ENCODE measurements at regions not wholly inside any gene's neighbourhood (a gene's known extent, or its start where the extent isn't known, plus 50 kb on each side); places are given as distances from the start of the nearest gene placed in this dataset.
"Not testable (repeated sequence)": the region's sequence is repeated elsewhere in the genome, so short reads cannot be mapped to it uniquely, and the experiment has no call there.

DNA sequence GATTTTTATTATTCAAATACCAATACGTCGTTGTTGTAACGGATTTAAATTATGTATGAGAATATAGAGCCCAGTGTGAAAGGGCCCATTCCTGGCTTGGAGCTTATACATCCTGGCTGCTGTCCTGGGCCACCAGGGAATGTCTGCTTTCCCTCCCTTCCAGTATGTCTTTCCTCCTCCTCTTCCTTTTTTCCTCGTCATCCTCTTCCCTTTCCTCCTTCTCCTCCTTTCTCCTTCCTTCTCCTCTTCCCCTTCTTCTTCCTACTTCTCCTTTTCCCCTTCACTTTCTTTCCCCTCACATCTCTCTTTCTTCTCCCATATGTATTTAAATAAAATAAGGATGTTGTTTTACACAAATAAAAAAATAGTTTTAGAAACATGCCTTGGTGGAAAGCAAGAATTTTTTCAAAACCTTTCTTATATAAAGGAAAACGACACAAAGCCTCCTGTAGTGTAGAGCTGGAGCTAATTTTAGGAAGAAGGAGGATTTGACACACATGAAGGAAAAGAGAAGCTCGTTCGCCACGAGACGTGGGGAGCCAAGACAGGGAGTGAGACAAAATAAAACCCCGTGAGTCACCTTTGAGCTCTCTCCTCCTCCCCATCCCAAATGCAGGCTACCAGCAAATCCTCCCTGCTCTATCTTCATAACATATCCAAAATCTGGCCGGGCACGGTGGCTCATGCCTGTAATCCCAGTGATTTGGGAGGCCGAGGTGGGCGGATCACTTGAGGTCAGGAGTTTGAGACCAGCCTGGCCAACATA lies 301.1 kb upstream of the LYZL1 start:
- DNase-seq (ENCODE audit: low read depth) = no peak

DNA sequence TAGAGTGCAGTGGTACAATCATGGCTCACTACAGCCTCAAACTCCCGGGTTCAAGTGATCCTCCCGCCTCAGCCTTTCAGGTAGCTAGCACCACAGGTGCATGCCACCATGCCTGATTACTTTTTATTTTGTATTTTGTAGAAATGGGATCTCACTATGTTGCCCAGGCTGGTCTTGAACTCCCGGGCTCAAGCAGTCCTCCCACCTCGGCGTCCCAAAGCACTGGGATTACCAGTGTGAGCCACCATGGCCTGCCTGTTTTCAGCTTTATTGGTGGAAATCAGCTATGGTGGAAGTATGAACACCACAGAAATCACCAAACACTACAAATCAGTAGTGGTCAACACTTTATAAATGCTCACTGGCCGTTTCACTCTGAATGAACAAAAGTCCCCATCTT lies 299.9 kb upstream of the LYZL1 start:
- DNase-seq (ENCODE audit: low read depth) = no peak

DNA sequence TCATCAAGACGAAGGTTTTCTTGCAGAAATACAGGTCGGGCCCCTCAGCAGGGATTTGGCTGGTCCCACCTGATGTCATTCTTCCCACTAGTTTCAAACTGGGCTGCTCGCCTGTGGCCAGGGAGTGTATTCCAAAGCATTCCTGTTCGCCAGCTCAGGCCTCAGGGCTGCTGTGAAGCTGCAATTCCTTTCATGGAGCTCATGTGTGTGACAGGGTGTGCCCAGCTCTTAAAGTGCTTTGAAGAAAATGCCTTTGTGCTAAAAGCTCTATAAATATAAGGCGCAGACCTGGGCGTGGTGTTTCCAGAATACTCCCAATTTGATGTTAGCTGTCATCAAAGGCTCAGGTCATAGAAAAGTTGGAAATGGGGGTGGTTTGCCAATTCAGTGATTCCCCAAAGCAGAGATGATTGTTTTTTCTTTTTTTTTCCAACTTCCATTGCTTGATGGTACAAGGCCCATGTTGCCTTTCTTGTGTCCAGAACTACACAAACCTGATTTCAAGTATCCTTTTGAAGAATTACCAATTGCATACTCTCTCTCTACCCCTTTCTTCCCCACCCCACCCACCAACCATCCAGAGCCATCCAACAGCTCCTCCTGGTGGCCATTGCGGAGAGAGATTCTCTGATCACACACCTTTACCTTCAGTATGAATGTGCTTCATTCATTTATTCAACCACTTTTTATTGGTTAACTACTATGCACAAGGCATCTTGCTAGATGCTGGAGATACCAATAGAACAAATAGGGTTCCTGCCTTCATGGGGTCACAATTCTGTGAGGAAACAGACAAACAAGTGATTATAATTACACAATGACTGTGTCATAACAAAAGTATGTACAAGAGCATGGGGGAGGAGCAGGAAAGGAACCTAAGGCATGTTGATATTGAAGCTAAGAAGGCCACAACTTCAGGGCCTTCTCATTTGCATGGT lies 297.3 kb upstream of the LYZL1 start:
- peak; percentile 49 for DNase-seq (ENCODE audit: low read depth)

DNA sequence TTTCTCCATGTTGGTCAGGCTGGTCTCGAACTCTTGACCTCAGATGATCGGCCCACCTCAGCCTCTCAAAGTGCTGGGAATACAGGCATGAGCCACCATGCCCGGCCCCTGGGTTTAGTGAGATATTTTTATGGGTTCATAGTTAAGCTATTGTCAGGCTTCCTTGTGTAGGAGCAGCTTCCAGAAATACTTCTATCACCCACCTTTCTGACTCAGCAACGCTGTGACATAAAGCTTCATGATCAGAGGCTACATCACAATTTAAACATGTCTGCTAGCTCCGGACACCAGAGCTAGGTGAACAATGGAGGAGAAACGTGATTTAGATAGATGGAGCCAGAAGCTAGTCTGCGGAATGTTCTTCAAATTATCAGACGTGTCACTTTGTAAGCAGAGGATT lies 295.8 kb upstream of the LYZL1 start:
- DNase-seq (ENCODE audit: low read depth) = no peak

DNA sequence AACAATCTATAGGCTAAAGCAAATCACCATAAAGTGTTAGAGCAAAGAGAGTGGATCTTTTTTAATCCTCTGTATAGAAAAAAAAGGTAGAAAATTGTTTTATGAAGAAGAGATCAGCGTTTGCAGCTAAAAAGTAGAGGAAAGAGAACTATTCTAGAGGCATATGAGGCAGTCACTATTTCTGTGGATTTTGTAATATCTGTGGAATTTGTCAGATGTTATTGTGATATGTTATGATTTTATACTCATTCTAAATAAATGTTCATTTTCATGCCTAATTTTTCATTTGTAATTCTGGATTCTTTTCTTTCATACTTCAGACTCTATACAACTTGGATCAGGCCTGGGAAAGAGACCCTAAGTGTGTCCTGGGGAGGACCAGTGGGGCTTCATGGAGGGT lies 295.0 kb upstream of the LYZL1 start:
- no peak for DNase-seq (ENCODE audit: low read depth)

DNA sequence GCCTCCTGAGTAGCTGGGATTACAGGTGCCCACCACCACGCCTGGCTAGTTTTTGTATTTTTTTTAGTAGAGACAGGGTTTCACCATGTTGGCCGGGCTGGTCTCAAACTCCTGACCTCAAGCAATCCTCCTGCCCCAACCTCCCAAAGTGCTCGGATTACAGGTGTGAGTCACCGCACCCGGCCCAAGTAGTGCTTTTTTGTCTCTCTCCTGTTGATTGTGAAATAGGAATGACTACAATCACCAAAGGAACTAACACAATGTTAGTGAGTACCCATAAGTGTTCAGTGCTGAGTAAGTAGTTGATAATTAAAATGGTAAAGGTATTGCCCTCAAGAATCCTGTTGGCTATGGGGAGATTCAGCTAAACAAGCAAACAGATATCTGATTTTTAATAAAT lies 294.1 kb upstream of the LYZL1 start:
- peak; percentile 19 for DNase-seq (ENCODE audit: low read depth)

DNA sequence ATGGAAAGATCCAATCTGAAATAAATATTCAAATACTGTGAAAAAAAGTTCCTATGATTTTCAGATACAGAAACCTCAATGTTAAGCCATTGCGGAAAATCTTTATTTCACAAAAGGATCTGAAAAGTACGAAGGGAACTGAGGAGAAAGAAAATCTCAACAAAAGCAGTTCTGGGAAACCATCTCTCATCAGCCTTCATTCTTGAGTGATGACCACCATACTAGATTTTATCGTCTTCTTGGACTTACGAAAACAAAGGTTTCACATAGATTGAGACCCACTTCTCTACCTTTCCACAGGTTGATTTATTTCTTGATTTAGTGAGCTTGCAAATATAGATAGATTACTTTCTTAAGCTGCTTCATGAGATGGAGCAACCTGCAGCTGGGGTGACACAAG lies 293.4 kb upstream of the LYZL1 start:
- no peak for DNase-seq (ENCODE audit: low read depth)

DNA sequence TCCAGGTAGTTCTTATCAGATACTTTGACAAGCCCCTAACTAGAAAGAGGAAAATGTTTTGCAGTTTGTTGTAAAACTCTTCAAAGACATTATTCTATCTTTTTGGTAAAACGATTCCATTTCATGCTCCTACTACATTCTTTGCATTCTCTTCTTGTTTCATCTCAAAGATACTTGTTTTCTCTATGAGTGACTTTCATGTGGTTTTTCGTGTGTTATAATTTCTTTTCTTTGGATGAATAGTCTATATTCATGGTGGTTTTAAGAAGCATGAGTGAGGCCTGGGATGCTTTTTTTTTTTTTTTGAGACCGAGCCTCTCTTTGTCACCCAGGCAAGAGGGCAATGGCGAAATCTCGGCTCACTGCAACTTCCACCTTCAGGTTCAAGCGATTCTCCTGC lies 292.5 kb upstream of the LYZL1 start:
- no peak for DNase-seq (ENCODE audit: low read depth)

DNA sequence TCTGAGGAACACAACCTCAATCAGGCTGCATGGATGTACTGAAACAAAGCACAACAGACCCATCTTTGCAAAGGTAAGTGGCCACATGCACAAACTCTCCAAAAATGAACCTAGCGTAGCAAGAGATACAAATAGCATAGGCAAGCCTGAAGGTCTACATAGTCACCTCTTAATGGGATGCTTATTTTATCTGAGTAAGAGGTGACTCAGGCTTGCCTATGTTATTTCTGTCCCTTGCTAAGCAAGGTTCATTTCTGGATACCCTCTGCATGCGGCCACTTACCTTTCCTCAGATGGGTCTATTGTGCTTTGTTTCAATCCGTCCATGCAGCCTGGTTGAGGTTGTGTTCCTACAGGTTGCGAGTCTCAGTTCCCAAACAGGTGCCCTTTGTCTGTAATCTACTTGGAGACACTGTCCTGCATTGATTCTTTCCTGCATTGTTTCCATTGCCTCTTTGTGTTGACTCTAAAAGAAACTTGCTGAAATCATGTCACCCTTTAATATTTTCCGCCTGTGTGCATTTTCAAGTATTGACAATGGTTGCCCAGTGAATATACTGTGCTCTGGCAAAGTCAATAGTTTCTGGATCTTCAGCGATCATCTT lies 291.8 kb upstream of the LYZL1 start:
- no peak for DNase-seq (ENCODE audit: low read depth)

DNA sequence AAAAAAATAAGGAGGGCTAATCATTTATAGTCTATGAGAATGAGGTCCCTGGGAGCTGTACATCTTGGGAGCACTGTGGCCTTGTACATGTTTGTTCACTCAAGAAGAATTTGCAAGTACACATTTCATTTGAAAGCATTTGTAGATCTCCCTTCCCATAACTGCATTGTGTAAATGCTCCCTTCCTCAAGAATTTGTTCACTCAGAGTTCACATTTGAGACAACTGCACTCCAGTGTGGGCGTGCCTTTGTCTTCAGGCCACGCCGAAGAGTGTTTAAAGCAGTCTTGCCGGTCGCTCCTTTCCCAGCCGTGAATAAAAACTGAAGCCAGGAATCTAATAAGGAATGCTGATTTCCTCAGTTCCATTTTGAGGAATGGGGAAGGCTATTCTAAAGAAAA lies 291.1 kb upstream of the LYZL1 start:
- DNase-seq (ENCODE audit: low read depth) = no peak

DNA sequence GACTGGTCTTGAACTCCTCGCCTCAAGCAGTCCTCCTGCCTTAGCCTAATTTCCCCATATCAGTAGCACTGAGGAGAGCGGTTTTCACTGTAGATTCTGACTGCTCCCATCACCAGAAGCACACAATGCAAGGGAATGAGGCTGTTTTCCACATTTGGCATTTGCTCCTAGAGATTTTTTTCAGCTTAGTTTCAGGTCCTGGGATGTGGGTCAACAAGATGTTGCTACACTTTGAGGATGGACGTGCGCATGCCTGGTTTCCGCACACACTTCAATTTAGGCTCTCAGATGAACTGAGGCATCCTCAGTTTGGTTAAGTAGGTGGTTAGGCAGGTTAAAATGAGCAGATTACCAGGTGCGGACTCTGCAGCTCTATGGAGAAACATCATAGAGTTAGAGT lies 287.1 kb upstream of the LYZL1 start:
- DNase-seq (ENCODE audit: low read depth) = no peak

DNA sequence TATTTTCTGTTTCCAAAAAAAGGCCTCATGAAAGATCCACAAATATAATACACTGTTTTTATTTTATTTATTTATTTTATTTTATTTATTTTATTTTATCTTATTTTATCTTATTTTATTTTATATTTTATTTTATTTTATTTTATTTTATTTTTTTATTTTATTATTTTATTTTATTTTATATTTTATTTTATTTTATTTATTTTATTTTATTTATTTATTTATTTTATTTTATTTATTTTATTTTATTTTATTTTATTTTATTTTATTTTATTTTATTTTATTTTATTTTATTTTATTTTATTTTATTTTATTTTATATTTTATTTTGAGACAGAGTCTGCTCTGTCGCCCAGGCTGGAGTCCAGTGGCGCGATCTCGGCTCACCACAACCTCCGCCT lies 285.9 kb upstream of the LYZL1 start:
- not testable (repeated sequence) for DNase-seq (ENCODE audit: low read depth)

DNA sequence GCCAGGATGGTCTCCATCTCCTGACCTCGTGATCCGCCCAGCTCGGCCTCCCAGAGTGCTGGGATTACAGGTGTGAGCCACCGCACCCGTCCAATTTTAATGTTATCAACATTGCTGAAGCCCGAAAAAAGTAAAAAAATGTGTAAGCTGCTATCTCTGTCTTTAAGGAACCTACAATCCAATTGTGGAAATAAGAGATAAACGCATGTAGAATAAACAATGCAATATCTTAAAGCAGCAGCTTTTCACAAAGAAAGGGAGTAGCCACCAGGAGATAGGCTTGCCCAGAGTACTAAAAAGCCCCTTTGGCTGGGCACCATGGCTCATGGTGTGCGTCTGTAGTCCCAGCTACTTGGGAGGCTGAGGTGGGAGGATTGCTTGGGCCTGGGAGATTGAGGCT lies 282.9 kb upstream of the LYZL1 start:
- DNase-seq (ENCODE audit: low read depth) = no peak

DNA sequence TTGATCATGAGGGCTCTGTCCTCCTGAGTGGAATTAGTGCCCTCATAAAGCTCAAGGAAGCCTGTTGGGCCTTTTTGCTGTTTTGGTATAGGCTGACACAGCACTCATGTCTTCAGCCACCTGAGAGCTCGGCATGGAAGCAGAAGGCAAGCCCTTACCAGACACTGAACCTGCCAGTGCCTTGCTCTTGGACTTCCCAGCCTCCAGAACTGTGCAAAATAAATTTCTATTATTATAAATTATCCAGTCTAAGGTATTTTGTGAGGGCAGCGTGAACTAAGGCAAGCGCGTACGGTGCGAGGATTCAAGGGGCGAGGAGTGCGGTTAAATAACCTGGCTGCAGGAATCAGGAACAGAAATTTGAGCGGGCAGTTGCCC lies 281.5 kb upstream of the LYZL1 start:
- no peak for DNase-seq (ENCODE audit: low read depth)

DNA sequence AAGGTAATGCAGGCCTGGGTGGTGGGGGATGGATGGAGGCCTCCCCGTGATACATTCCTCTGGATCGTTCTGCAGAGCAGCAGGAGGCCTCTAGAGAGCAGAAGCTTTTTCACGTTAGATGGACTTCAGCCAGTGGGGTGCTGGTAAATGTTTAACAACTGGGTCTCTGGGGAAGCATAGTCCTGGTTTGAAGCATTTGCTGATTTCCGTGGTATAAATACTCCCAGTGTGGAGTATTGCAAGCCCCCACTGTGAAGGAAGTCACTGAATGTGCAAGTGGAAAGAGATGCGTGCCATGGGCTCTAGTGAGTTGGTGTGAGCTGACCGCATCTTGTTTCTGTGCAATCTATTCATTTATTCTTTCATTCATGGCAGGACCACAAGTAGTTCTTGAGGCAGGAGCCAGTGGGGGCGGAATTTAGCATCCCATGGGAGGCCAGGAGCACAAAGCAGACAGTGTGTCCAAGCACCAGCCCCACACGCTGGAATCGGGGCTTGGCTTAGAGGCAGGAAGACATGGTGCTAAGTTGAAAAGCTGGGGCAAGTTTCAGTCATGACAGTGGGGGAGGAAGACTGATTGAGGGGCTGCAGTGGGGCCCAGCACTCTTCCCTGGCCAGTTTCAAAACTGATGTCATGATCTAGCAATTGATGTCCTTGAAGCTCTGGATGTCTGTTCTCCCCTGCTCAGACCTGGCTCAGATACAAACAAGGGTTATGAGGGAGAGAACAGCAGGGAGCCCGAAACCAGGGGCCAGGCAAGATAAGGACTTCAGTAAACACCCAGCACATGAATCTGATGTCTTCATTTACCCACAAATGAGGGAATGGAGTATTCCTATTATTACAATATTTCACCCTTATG lies 280.9 kb upstream of the LYZL1 start:
- no peak for DNase-seq (ENCODE audit: low read depth)

DNA sequence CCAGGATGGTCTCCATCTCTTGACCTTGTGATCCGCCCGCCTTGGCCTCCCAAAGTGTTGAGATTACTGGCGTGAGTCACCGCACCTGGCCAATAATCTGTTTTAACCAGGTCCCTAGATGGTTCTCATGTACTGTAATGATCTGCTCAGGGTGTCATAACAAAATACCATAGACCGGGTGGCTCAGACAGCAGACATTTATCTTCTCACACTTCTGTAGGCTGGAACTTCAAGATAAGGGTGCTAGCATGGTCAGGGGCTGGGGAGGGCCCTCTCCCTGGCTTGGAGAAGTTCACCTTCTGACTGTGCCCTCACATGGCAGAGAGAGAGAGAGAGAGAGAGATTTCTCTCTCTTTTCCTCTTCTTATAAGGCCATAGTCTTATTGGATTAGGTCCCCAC lies 279.4 kb upstream of the LYZL1 start:
- no peak for DNase-seq (ENCODE audit: low read depth)

DNA sequence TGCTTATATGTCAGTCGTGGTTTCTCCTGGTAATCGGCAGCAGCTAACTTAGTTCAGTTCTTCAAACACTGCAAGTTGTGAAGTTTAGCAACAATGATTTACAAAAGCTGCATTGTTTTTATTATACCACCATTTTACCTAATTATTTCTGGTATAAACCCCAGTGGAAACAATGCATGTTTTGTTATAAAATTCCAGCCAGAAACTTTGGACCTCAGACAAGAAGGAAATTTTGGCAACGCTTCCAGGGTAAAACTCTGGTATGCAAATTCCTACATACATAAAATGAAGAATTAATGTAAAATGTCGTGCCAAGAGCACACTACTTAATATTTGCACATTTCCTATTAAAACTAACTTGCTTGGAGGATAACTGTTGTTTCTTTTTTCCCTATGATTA lies 277.4 kb upstream of the LYZL1 start:
- DNase-seq (ENCODE audit: low read depth) = no peak

DNA sequence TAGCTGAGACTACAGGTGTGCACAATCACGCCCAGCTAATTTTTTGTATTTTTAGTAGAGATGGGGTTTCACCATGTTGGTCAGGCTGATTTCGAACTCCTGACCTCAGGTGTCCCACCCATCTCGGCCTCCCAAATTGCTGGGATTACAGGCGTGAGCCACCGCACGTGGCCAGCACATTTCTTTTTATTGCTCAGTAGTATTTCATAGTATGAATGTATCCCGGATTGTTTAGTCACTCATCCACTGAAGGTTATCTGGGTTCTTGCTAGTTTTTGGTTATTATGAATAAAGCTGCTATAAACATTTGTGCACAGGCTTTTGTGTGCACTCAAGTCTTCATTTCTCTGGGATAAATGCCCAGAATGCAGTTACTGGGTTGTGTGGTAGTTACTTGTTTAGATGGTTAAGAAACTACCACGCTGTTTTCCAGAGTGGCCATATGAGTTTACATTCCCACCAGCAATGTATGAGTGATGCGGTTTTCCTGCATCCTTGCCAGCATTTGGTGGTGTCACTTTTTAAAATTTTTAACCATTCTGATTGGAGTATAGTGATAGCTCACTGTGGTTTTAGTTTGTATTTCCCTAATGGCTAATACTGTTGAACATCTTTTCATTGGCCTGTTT lies 275.8 kb upstream of the LYZL1 start:
- DNase-seq (ENCODE audit: low read depth) = no peak

DNA sequence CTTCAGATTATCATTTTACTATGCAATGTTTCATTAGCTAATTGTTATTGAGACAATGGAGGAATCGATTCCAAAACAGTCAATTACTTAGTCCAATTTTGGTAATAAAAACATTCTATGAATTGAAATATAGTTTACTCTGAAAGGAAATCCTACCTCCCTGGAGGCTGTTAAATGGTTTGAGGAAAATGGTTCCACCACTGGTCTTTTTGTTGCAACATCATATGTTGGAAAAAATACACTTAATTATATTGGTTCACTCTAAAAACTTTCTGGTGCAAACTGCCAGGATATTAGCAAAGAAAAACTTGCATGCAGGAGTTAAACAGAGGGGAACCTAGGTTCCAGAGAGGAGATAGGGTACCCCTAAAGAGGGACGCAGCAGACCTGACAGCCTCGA lies 267.3 kb upstream of the LYZL1 start:
- DNase-seq (ENCODE audit: low read depth) = no peak

DNA sequence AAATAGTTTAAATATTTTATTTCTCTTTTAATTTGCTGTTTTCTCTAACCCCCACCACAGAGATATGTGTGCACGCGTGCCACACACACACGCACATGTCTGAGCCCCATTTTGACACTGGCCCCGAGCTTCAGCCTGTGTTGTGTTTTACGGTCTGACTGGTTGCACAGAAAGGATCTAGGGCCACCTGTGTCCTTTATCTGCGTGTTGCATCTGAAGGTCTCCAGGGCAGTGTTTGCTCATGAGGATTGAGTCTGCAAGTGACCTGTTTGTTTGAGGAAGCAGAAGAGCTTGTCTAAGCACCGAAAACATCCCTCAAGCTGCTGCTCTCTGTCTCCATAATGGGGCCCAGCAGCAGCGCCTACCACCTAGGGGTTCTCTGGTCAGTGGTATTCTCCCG lies 266.4 kb upstream of the LYZL1 start:
- no peak for DNase-seq (ENCODE audit: low read depth)

DNA sequence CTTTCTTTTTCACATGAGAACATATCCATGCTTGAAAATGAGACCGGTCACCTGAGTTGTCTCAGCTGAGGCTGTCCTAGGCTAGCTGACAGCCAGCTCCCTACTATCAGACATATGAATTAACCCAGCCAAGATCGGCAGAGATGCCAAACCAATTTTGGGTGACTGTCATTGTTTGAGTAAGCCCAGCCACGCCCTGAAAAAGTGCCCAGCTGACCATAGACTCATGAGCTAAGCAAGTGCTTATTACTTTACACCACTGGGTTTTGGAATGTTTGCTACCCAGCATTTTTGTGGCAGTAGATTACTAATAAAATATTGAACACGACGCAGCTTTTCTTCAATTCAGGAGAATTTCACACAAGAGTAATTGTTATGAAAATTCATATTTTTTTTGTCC lies 265.2 kb upstream of the LYZL1 start:
- peak; percentile 33 for DNase-seq (ENCODE audit: low read depth)
